ENCODE measurements at regions not wholly inside any gene's neighbourhood (a gene's known extent, or its start where the extent isn't known, plus 50 kb on each side); places are given as distances from the start of the nearest gene placed in this dataset.

- no peak for TF ChIP-seq CTCF (IDR thresholded peaks at IDR 0.05; ENCODE audit: low read depth, low read length, missing control alignments)
- Histone ChIP-seq H3K4me3 (ENCODE audit: low read depth, low read length) (no peak overlapping the region), H3K36me3 (replicated peaks) (no peaks in the 10 kb centered on the region), H3K27me3 (replicated peaks) (no peaks in the 10 kb centered on the region), H3K27ac (no peak overlapping the region)
- in situ Hi-C loops (cut with HindIII; ENCODE audit: low pct_ligation_motif_present, low sequenced_read_pairs): no loop called here
- no peak for DNase-seq
Observed at GRCh38 chr5:124236361-124237205, 509.9 kb downstream of the ZNF608 start.

GRCh38 chr5:124235576-124235975 lies 510.9 kb downstream of the ZNF608 start:
- Histone ChIP-seq H3K36me3 (replicated peaks) (no peaks in the 10 kb centered on the region), H3K27me3 (replicated peaks) (no peaks in the 10 kb centered on the region), H3K4me3 (ENCODE audit: low read depth, low read length) (no peak overlapping the region), H3K27ac (no peak overlapping the region)
- in situ Hi-C loops (cut with HindIII; ENCODE audit: low pct_ligation_motif_present, low sequenced_read_pairs): no loop called here
- no peak for TF ChIP-seq CTCF (IDR thresholded peaks at IDR 0.05; ENCODE audit: low read depth, low read length, missing control alignments)
- DNase-seq: no peak

- TF ChIP-seq CTCF (IDR thresholded peaks at IDR 0.05; ENCODE audit: low read depth, low read length, missing control alignments): no peak
- H3K27ac ChIP-seq: no peak overlapping the region
Observed at GRCh38 chr5:124234770-124235562, 511.5 kb downstream of the ZNF608 start.

GRCh38 chr5:124234022-124234769 lies 512.2 kb downstream of the ZNF608 start:
- H3K4me3 ChIP-seq (ENCODE audit: low read depth, low read length): no peak overlapping the region
- H3K27me3 ChIP-seq (replicated peaks): no peaks in the 10 kb centered on the region
- in situ Hi-C loops (cut with HindIII; ENCODE audit: low pct_ligation_motif_present, low sequenced_read_pairs): no loop called here
- TF ChIP-seq CTCF (IDR thresholded peaks at IDR 0.05; ENCODE audit: low read depth, low read length, missing control alignments): no peak
- no peak for DNase-seq
- no peaks in the 10 kb centered on the region for H3K36me3 ChIP-seq (replicated peaks)
- H3K27ac ChIP-seq: no peak overlapping the region

More at GRCh38 chr5:124234770-124235562, 511.5 kb downstream of the ZNF608 start:
- no peaks in the 10 kb centered on the region for H3K27me3 ChIP-seq (replicated peaks)
- in situ Hi-C loops (cut with HindIII; ENCODE audit: low pct_ligation_motif_present, low sequenced_read_pairs): no loop called here
- H3K4me3 ChIP-seq (ENCODE audit: low read depth, low read length): no peak overlapping the region
- no peaks in the 10 kb centered on the region for H3K36me3 ChIP-seq (replicated peaks)
- DNase-seq: no peak

GRCh38 chr5:124232515-124232914 lies 513.9 kb downstream of the ZNF608 start:
- in situ Hi-C loops (cut with HindIII; ENCODE audit: low pct_ligation_motif_present, low sequenced_read_pairs): no loop called here
- Histone ChIP-seq H3K27ac (no peak overlapping the region), H3K36me3 (replicated peaks) (no peaks in the 10 kb centered on the region), H3K4me3 (ENCODE audit: low read depth, low read length) (no peak overlapping the region), H3K27me3 (replicated peaks) (no peaks in the 10 kb centered on the region)
- no peak for DNase-seq
- no peak for TF ChIP-seq CTCF (IDR thresholded peaks at IDR 0.05; ENCODE audit: low read depth, low read length, missing control alignments)
